IMR-90 (cell line): ENCODE measurements at regions not wholly inside any gene's neighbourhood (a gene's known extent, or its start where the extent isn't known, plus 50 kb on each side); places are given as distances from the start of the nearest gene placed in this dataset.

Experiments
- ATAC-seq: fragments of 200-7000 bp; cut with Tn5 transposase; 2 replicates; pipeline ENCODE4 v1.9.1; 2020; ENCODE audit warnings: low read depth, mild to moderate bottlenecking, moderate library complexity
- BruUV-seq: library from RNA; stranded (reverse); fragments of 400-500 nt; replicated peaks from 2 replicates; lab custom pipeline; 2021; lab: Mats Ljungman, UMichigan
- CTCF ChIA-PET: fragments of 300-600 bp; formaldehyde crosslinking; extraction: SDS; loops from one replicate; lab custom pipeline; 2021; ENCODE audit warnings: antibody characterized with exemption; lab: Yijun Ruan, JAX
- POLR2A ChIA-PET: fragments of 300-600 bp; sonication (Branson Sonifier 250); formaldehyde crosslinking; loops from one replicate; lab custom pipeline; 2022; ENCODE audit warnings: antibody characterized with exemption; ENCODE audit not compliant: unreplicated experiment; lab: Charles Lee
- DNase-seq: peaks from one replicate; pipeline ENCODE4 v3.0.0; 2013
- H2AFZ ChIP-seq: replicated peaks from 2 replicates; pipeline ENCODE3; 2013; ENCODE audit warnings: low read length, mild to moderate bottlenecking; ENCODE audit not compliant: poor library complexity
- H2AK5ac ChIP-seq: 2 replicates; pipeline ENCODE4 v1.6.1; 2013; ENCODE audit warnings: low read depth, low read length, inconsistent platforms
- H2AK9ac ChIP-seq: replicated peaks from 2 replicates; pipeline ENCODE3; 2013; ENCODE audit warnings: mild to moderate bottlenecking, low read depth, low read length, moderate library complexity; ENCODE audit not compliant: poor library complexity
- H2BK120ac ChIP-seq: 2 replicates; pipeline ENCODE4 v1.6.1; 2013; ENCODE audit warnings: low read depth, low read length, inconsistent platforms
- H2BK15ac ChIP-seq: 3 replicates; pipeline ENCODE4 v1.6.1; 2013; ENCODE audit warnings: low read depth, low read length, inconsistent platforms
- H2BK20ac ChIP-seq: 2 replicates; pipeline ENCODE4 v1.6.1; 2013; ENCODE audit warnings: low read depth, mild to moderate bottlenecking, inconsistent platforms, low read length, moderate library complexity
- H2BK5ac ChIP-seq: 2 replicates; pipeline ENCODE4 v1.6.1; 2013; ENCODE audit warnings: mild to moderate bottlenecking, low read depth, low read length, inconsistent platforms; ENCODE audit not compliant: poor library complexity, severe bottlenecking
- H3K14ac ChIP-seq: replicated peaks from 2 replicates; pipeline ENCODE4 v1.6.1; 2013; ENCODE audit warnings: low read depth, low read length, inconsistent platforms
- H3K18ac ChIP-seq: 2 replicates; pipeline ENCODE4 v1.6.1; 2013; ENCODE audit warnings: low read depth, low read length, control low read depth
- H3K23ac ChIP-seq: 2 replicates; pipeline ENCODE4 v1.6.1; 2013; ENCODE audit warnings: low read depth, low read length, inconsistent platforms
- H3K27ac ChIP-seq: 2 replicates; pipeline ENCODE4 v1.5.1; 2013; ENCODE audit warnings: mild to moderate bottlenecking, control low read depth, low read length; ENCODE audit not compliant: insufficient read depth
- H3K27me3 ChIP-seq: 2 replicates; pipeline ENCODE4 v1.6.1; 2013; ENCODE audit warnings: low read length; ENCODE audit not compliant: control insufficient read depth, insufficient read depth
- H3K36me3 ChIP-seq: 2 replicates; pipeline ENCODE4 v1.6.1; 2013; ENCODE audit warnings: low read length, mixed read lengths; ENCODE audit not compliant: control insufficient read depth, insufficient read depth
- H3K4ac ChIP-seq: 2 replicates; pipeline ENCODE4 v1.6.1; 2013; ENCODE audit warnings: low read depth, low read length, inconsistent platforms
- H3K4me1 ChIP-seq: 2 replicates; pipeline ENCODE4 v1.6.1; 2013; ENCODE audit warnings: low read length, mixed read lengths; ENCODE audit not compliant: control insufficient read depth, insufficient read depth
- H3K4me2 ChIP-seq: 2 replicates; pipeline ENCODE4 v1.6.1; 2013; ENCODE audit warnings: low read depth, mild to moderate bottlenecking, control low read depth, low read length, moderate library complexity
- H3K4me3 ChIP-seq: 2 replicates; pipeline ENCODE4 v1.5.1; 2013; ENCODE audit warnings: low read depth, mild to moderate bottlenecking, control low read depth, low read length, moderate library complexity; ENCODE audit not compliant: insufficient read depth
- H3K56ac ChIP-seq: 2 replicates; pipeline ENCODE4 v1.6.1; 2013; ENCODE audit warnings: low read length, inconsistent platforms; ENCODE audit not compliant: insufficient read depth; ENCODE audit errors: extremely low read depth
- H3K79me1 ChIP-seq, 2 experiments: 2 replicates each; pipeline ENCODE4 v1.6.1; 2013; ENCODE audit warnings: low read length in 2 of 2, inconsistent platforms in 1 of 2, low read depth in 1 of 2
- H3K9ac ChIP-seq: 2 replicates; pipeline ENCODE4 v1.6.1; 2013; ENCODE audit warnings: low read depth, low read length, control low read depth
- H3K9me1 ChIP-seq: 2 replicates; pipeline ENCODE4 v1.6.1; 2013; ENCODE audit warnings: low read length, inconsistent platforms; ENCODE audit not compliant: insufficient read depth
- H3K9me3 ChIP-seq: 2 replicates; pipeline ENCODE4 v1.6.1; 2013; ENCODE audit warnings: low read length; ENCODE audit not compliant: control insufficient read depth, insufficient read depth
- H4K20me1 ChIP-seq: 2 replicates; pipeline ENCODE4 v1.6.1; 2013; ENCODE audit warnings: low read length, inconsistent platforms; ENCODE audit not compliant: insufficient read depth
- H4K5ac ChIP-seq: 2 replicates; pipeline ENCODE4 v1.6.1; 2013; ENCODE audit warnings: mild to moderate bottlenecking, low read depth, low read length, control low read depth
- H4K8ac ChIP-seq, 2 experiments: 2 replicates each; pipeline ENCODE4 v1.6.1; 2013; ENCODE audit warnings: low read depth in 2 of 2, low read length in 2 of 2, control low read depth in 1 of 2, inconsistent platforms in 1 of 2
- H4K91ac ChIP-seq: 2 replicates; pipeline ENCODE4 v1.6.1; 2013; ENCODE audit warnings: low read depth, low read length, inconsistent platforms; ENCODE audit not compliant: insufficient read depth
- FOS ChIP-seq: fragments of 150-350 bp; IDR thresholded peaks from 2 replicates; pipeline ENCODE4 v1.6.1; 2016; ENCODE audit warnings: low read depth, low read length
- WGBS, 2 experiments: methylation state at CpG; one replicate each; pipeline versions ENCODE4 v1.1.5 to v1.1.7; 2013; ENCODE audit warnings: missing lambda C conversion rate in 2 of 2; ENCODE audit not compliant: insufficient read length in 1 of 2; ENCODE audit errors: extremely low coverage in 2 of 2; 5-methylcytosine and 5-hydroxymethylcytosine counted together
- dilution Hi-C: fragments of 300-500 bp; cut with HindIII; formaldehyde crosslinking; loops from one replicate; pipeline ENCODE4 v1.14.3; 2018; ENCODE audit warnings: low sequenced_read_pairs; ENCODE audit not compliant: unreplicated experiment
- in situ Hi-C: fragments of 300-500 bp; cut with MboI; formaldehyde crosslinking; loops from 3 replicates; pipeline ENCODE4 v1.14.3; 2019; ENCODE audit warnings: low sequenced_read_pairs, inconsistent platforms, mixed read lengths
- intact Hi-C: fragments of 100-400 bp; cut with micrococcal nuclease; formaldehyde crosslinking; loops from 2 replicates; pipeline ENCODE4 v1.10.0; 2022

DNA sequence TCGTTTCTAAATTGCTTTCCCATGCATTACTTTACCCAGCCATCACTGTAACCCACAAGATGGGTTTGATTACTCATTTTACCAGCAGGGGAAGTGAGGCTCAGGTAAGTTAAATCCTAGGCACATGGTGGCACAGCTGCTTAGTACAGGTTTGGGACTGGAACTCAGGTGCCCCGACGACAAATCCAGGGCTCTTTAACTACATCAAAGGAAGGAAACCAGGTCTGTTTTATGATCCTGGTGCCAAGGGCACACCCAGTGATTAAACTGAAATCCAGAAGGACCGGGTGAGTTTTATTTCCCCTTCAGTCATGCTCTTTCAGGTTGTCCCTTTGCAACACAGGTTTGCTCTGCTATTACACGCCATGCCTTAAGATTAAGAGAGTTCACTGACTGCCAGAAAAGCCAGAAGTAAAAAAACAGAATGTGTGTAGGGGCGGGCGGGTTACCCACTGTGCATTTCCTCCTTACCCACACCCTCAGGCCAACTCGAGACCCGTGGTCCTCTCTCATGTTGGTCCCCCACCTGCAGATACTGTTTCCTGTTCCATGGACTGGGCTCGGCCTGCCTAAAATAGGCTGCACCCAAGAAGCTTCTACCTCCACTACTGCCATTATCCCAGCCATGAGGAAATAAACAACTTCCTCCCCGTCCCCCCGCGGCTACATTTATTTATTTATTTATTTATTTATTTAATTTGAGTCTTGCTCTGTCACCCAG, 55.1 kb upstream of the KDM7A start:
- no peak for TF ChIP-seq FOS
- Histone ChIP-seq H3K4me1 (peaks cover 4% of the 10 kb centered on the region; the same call in 1 of the 2 replicates), H4K5ac (no peak overlapping the region), H3K79me1 (no peaks in the 10 kb centered on the region), H2AFZ (peak overlapping the region; percentile 89), H3K27ac (no peak overlapping the region), H2BK120ac (no peak overlapping the region), H4K91ac (no peak overlapping the region), H4K20me1 (no peaks in the 10 kb centered on the region), H2BK20ac (no peak overlapping the region), H3K9me1 (no peaks in the 10 kb centered on the region), H3K4me2 (peak overlapping the region; percentile 48), H3K36me3 (no peaks in the 10 kb centered on the region), H3K9me3 (no peaks in the 10 kb centered on the region), H3K14ac (no peak overlapping the region), H3K18ac (no peak overlapping the region), H2AK9ac (no peak overlapping the region), H3K23ac (no peak overlapping the region), H2BK15ac (no peak overlapping the region), H3K9ac (no peak overlapping the region), H2AK5ac (no peak overlapping the region), H3K56ac (no peak overlapping the region), H3K27me3 (peaks cover 42% of the 10 kb centered on the region), H3K4me3 (no peak overlapping the region), H2BK5ac (no peak overlapping the region), H4K8ac (no peak overlapping the region; a peak in 1 of 4 replicates), H3K4ac (no peak overlapping the region)
- POLR2A ChIA-PET = no interaction called here
- no TSS peak for BruUV-seq
- ATAC-seq (no peak), DNase-seq (no peak)
- intact Hi-C loops (no loop called here), dilution Hi-C loops (no loop called here), in situ Hi-C loops (no loop called here)
- WGBS, 2 experiments = 43% methylated on average over 3 of the region's 13 CpGs; no CpG with 5 or more reads in 1 of the 2 experiments
- CTCF ChIA-PET = no interaction called here
